C4-2B (cell line): ENCODE measurements at regions not wholly inside any gene's neighbourhood (a gene's known extent, or its start where the extent isn't known, plus 50 kb on each side); places are given as distances from the start of the nearest gene placed in this dataset.

Experiments used
- ZFX ChIP-seq: fragments of 450-650 bp; IDR thresholded peaks from 2 replicates; pipeline ENCODE4 v1.6.1; 2017
- TF ChIP-seq, protein P1 (sequence below): fragments of 450-650 bp; conservative IDR thresholded peaks from 2 replicates; pipeline ENCODE4 v1.5.1; 2017; ENCODE audit warnings: mild to moderate bottlenecking

DNA sequence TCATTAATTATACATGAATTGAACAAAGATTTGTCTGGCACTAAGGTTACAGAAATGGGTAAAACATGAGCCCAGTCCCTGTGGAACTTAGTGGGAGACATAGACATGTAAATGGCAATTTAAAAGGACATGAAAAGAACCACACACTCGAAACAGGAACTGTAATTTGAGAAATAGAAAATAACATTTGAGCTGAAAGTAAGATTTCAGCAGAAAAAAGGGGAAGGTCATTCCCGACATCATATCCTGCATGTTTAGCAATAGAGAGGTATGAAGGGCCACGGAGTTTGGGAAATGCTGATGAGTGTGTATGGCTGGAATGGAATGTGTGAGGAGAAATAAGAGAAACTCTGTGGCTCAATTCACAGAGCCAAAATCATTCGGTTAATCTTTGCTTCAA lies 175.4 kb upstream of the AHR start:
- TF ChIP-seq, protein P1, sequence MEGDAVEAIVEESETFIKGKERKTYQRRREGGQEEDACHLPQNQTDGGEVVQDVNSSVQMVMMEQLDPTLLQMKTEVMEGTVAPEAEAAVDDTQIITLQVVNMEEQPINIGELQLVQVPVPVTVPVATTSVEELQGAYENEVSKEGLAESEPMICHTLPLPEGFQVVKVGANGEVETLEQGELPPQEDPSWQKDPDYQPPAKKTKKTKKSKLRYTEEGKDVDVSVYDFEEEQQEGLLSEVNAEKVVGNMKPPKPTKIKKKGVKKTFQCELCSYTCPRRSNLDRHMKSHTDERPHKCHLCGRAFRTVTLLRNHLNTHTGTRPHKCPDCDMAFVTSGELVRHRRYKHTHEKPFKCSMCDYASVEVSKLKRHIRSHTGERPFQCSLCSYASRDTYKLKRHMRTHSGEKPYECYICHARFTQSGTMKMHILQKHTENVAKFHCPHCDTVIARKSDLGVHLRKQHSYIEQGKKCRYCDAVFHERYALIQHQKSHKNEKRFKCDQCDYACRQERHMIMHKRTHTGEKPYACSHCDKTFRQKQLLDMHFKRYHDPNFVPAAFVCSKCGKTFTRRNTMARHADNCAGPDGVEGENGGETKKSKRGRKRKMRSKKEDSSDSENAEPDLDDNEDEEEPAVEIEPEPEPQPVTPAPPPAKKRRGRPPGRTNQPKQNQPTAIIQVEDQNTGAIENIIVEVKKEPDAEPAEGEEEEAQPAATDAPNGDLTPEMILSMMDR = no peak
- no peak for TF ChIP-seq ZFX
